Adipocyte (in vitro differentiated cells): ENCODE measurements at regions not wholly inside any gene's neighbourhood (a gene's known extent, or its start where the extent isn't known, plus 50 kb on each side); places are given as distances from the start of the nearest gene placed in this dataset.
"Not testable (repeated sequence)": the region's sequence is repeated elsewhere in the genome, so short reads cannot be mapped to it uniquely, and the experiment has no call there.

ENCODE experiments used
- DNase-seq: peaks from one replicate; pipeline ENCODE4 v3.0.0-alpha.2; 2015; ENCODE audit warnings: low read depth
- H3K27me3 ChIP-seq: replicated peaks from 2 replicates; pipeline ENCODE4 v1.7.0; 2013; ENCODE audit warnings: mild to moderate bottlenecking, low read length, moderate library complexity; ENCODE audit not compliant: control insufficient read depth, insufficient read depth
- H3K36me3 ChIP-seq: 2 replicates; pipeline ENCODE4 v1.7.0; 2013; ENCODE audit warnings: low read length, mild to moderate bottlenecking, moderate library complexity; ENCODE audit not compliant: control insufficient read depth, insufficient read depth, severe bottlenecking
- H3K4me1 ChIP-seq: 2 replicates; pipeline ENCODE4 v1.7.0; 2013; ENCODE audit warnings: mild to moderate bottlenecking, low read length, moderate library complexity; ENCODE audit not compliant: control insufficient read depth, insufficient read depth
- H3K4me3 ChIP-seq: 2 replicates; pipeline ENCODE4 v1.7.0; 2013; ENCODE audit warnings: mild to moderate bottlenecking, low read length, moderate library complexity
- H3K9ac ChIP-seq: 2 replicates; pipeline ENCODE4 v1.7.0; 2013; ENCODE audit warnings: mild to moderate bottlenecking, low read length, moderate library complexity
- H3K9me3 ChIP-seq: 2 replicates; pipeline ENCODE4 v1.7.0; 2013; ENCODE audit warnings: mild to moderate bottlenecking, low read length, moderate library complexity; ENCODE audit not compliant: control insufficient read depth

- Histone ChIP-seq H3K4me1 (no peaks in the 10 kb centered on the region), H3K36me3 (no peaks in the 10 kb centered on the region), H3K4me3 (no peak overlapping the region), H3K27me3 (no peaks in the 10 kb centered on the region), H3K9me3 (no peaks in the 10 kb centered on the region), H3K9ac (no peak overlapping the region)
- DNase-seq: no peak
These were observed 557.9 kb upstream of the SLITRK6 start for GRCh38 chr13:86357106-86357505.

DNA sequence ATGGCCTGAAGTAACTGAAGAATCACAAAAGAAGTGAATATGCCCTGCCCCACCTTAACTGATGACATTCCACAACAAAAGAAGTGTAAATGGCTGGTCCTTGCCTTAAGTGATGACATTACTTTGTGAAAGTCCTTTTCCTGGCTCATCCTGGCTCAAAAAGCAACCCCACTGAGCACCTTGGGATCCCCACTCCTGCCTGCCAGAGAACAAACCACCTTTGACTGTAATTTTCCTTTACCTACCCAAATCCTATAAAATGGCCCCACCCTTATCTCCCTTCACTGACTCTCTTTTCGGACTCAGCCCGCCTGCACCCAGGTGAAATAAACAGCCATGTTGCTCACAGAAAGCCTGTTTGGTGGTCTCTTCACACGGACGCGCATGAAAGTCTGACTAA, 564.5 kb upstream of the SLITRK6 start:
- not testable (repeated sequence) for DNase-seq, H3K9ac ChIP-seq, H3K9me3 ChIP-seq, H3K4me1 ChIP-seq, H3K36me3 ChIP-seq, H3K4me3 ChIP-seq, H3K27me3 ChIP-seq

- no peaks in the 10 kb centered on the region for H3K27me3 ChIP-seq
- H3K36me3 ChIP-seq: no peaks in the 10 kb centered on the region
- no peak overlapping the region for H3K9ac ChIP-seq
- H3K4me1 ChIP-seq: no peaks in the 10 kb centered on the region
- H3K4me3 ChIP-seq: no peak overlapping the region
- no peak for DNase-seq
- H3K9me3 ChIP-seq: no peaks in the 10 kb centered on the region
These were observed 569.7 kb upstream of the SLITRK6 start for GRCh38 chr13:86368924-86369323.

DNA sequence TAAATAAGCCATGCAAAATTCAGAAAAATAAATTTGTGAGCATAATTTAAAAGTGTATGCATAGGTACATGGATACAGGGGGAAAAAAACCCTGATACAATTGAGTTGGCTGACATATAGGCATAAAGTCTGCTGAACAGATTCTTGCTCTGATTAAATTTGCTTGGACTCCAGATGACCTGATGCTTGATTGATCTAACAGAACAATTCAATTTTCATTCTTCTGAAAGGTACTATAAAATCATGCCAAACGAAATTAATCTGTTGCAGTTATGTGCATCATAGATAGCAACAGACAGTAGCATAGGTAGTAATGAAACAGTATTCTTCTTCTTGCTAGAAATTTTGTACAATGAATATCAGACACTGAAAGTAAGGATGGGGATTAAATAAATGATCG, 578.2 kb upstream of the SLITRK6 start:
- Histone ChIP-seq H3K9ac (no peak overlapping the region), H3K27me3 (no peaks in the 10 kb centered on the region), H3K4me3 (no peak overlapping the region), H3K36me3 (no peaks in the 10 kb centered on the region), H3K9me3 (no peaks in the 10 kb centered on the region), H3K4me1 (no peaks in the 10 kb centered on the region)
- DNase-seq: no peak

- H3K36me3 ChIP-seq: no peaks in the 10 kb centered on the region
- no peaks in the 10 kb centered on the region for H3K27me3 ChIP-seq
- H3K4me3 ChIP-seq: no peak overlapping the region
- H3K4me1 ChIP-seq: no peaks in the 10 kb centered on the region
- H3K9ac ChIP-seq: no peak overlapping the region
- no peak for DNase-seq
- H3K9me3 ChIP-seq: no peaks in the 10 kb centered on the region
These were observed 579.4 kb upstream of the SLITRK6 start for GRCh38 chr13:86378628-86379027.

- Histone ChIP-seq H3K4me1 (no peaks in the 10 kb centered on the region), H3K9me3 (no peaks in the 10 kb centered on the region)
These were observed 583.9 kb upstream of the SLITRK6 start for GRCh38 chr13:86383151-86383550.

DNA sequence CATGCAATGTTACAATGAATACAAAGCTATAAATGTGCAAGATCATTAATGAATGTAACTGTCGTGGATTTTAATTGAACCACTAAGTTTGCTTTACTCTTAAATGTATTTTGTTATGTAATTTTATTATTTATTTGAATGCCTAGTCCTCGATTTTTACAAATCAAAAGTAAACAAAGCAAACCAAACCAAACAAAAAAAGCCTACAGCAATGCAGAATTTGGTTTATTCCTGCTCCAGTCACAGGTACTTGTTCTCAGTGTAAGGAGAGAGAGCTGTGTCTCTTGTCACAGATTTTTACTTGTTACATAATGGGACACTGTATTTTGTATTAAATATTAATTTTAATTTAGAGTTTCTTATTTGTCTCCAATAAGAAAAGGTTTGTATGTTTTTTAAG, 584.3 kb upstream of the SLITRK6 start:
- no peaks in the 10 kb centered on the region for H3K27me3 ChIP-seq
- H3K36me3 ChIP-seq: no peaks in the 10 kb centered on the region
- H3K9ac ChIP-seq: no peak overlapping the region
- no peaks in the 10 kb centered on the region for H3K9me3 ChIP-seq
- no peak for DNase-seq
- H3K4me1 ChIP-seq: no peaks in the 10 kb centered on the region
- H3K4me3 ChIP-seq: no peak overlapping the region

More at GRCh38 chr13:86383151-86383550, 583.9 kb upstream of the SLITRK6 start:
- no peaks in the 10 kb centered on the region for H3K36me3 ChIP-seq
- no peak overlapping the region for H3K4me3 ChIP-seq
- DNase-seq: no peak
- no peak overlapping the region for H3K9ac ChIP-seq
- no peaks in the 10 kb centered on the region for H3K27me3 ChIP-seq

- Histone ChIP-seq H3K9ac (no peak overlapping the region), H3K27me3 (no peaks in the 10 kb centered on the region), H3K4me1 (no peaks in the 10 kb centered on the region), H3K36me3 (no peaks in the 10 kb centered on the region), H3K9me3 (no peaks in the 10 kb centered on the region), H3K4me3 (no peak overlapping the region)
- DNase-seq: no peak
These were observed 598.4 kb upstream of the SLITRK6 start for GRCh38 chr13:86397635-86398034.

DNA sequence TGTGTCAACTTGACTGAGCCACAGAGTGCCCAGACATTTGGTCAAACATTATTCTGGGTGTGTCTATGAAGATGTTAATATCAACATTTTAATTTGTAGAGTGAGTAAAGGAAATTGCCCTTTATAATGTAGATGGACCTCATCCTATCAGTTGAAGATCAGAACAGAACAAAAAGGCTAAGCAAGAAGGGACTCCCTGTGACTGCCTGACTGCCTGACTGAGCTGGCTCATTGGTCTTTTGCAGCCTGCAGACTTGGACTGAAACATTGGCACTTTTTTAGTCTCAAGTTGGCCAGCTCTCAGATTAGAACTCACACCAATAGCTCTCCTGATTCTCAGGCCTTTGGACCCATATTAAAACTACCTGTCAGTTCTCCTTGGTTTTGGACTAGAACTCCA, 600.4 kb upstream of the SLITRK6 start:
- Histone ChIP-seq H3K36me3 (no peaks in the 10 kb centered on the region), H3K4me3 (no peak overlapping the region), H3K9ac (no peak overlapping the region), H3K9me3 (no peaks in the 10 kb centered on the region), H3K27me3 (no peaks in the 10 kb centered on the region), H3K4me1 (no peaks in the 10 kb centered on the region)
- DNase-seq: no peak

- no peaks in the 10 kb centered on the region for H3K36me3 ChIP-seq
- no peak overlapping the region for H3K4me3 ChIP-seq
- no peaks in the 10 kb centered on the region for H3K9me3 ChIP-seq
- H3K9ac ChIP-seq: no peak overlapping the region
- no peaks in the 10 kb centered on the region for H3K4me1 ChIP-seq
- no peaks in the 10 kb centered on the region for H3K27me3 ChIP-seq
- no peak for DNase-seq
These were observed 603.3 kb upstream of the SLITRK6 start for GRCh38 chr13:86402500-86402899.

DNA sequence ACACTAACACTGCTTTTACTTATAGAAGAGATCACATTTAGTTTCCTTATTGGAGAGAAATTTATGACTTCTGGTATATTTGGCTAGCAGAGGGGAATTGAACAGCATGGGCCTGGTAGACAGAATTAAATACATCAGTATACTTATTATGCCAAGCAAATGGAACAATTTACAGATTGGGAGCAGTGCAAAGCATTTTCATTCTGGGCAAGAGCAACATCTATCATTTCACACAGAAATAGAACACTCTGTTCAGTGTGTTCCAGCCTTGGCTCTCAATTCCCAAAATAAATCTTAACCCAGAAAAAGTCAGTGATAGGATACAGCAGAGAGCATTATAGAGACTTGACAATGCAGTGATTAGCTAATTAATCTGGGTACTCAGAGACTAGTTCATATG, 604.0 kb upstream of the SLITRK6 start:
- no peak for DNase-seq
- H3K36me3 ChIP-seq: no peaks in the 10 kb centered on the region
- no peaks in the 10 kb centered on the region for H3K9me3 ChIP-seq
- H3K4me1 ChIP-seq: no peaks in the 10 kb centered on the region
- H3K4me3 ChIP-seq: no peak overlapping the region
- H3K27me3 ChIP-seq: no peaks in the 10 kb centered on the region
- no peak overlapping the region for H3K9ac ChIP-seq

- no peak overlapping the region for H3K9ac ChIP-seq
- H3K36me3 ChIP-seq: no peaks in the 10 kb centered on the region
- no peaks in the 10 kb centered on the region for H3K9me3 ChIP-seq
These were observed 610.4 kb upstream of the SLITRK6 start for GRCh38 chr13:86409466-86410241.

More at GRCh38 chr13:86409466-86410241, 610.4 kb upstream of the SLITRK6 start:
- Histone ChIP-seq H3K4me3 (no peak overlapping the region), H3K27me3 (no peaks in the 10 kb centered on the region), H3K4me1 (no peaks in the 10 kb centered on the region)
- DNase-seq: no peak
